ENCODE measurements at regions not wholly inside any gene's neighbourhood (a gene's known extent, or its start where the extent isn't known, plus 50 kb on each side); places are given as distances from the start of the nearest gene placed in this dataset.
"Not testable (repeated sequence)": the region's sequence is repeated elsewhere in the genome, so short reads cannot be mapped to it uniquely, and the experiment has no call there.

GRCh38 chr1:187517546-187517945 is 688.8 kb downstream of the PLA2G4A start:
- no peak for DNase-seq (ENCODE audit: low spot score)

GRCh38 chr1:187527346-187527745 is 698.6 kb downstream of the PLA2G4A start:
- no peak for DNase-seq (ENCODE audit: low spot score)

GRCh38 chr1:187537936-187538335 is 709.2 kb downstream of the PLA2G4A start:
- DNase-seq (ENCODE audit: low spot score) = no peak

- no peak for DNase-seq (ENCODE audit: low spot score)
These were observed 720.8 kb downstream of the PLA2G4A start for GRCh38 chr1:187549540-187549939.

- DNase-seq (ENCODE audit: low spot score) = no peak
These were observed 722.3 kb downstream of the PLA2G4A start for GRCh38 chr1:187551061-187551460.

- DNase-seq (ENCODE audit: low spot score) = no peak
These were observed 734.4 kb downstream of the PLA2G4A start for GRCh38 chr1:187563191-187563590.

- DNase-seq (ENCODE audit: low spot score) = no peak
These were observed 737.6 kb downstream of the PLA2G4A start for GRCh38 chr1:187566354-187566753.

GRCh38 chr1:187568067-187568466 is 739.3 kb downstream of the PLA2G4A start:
- no peak for DNase-seq (ENCODE audit: low spot score)

GRCh38 chr1:187570166-187570565 is 741.4 kb downstream of the PLA2G4A start:
- DNase-seq (ENCODE audit: low spot score) = no peak

- no peak for DNase-seq (ENCODE audit: low spot score)
These were observed 748.9 kb downstream of the PLA2G4A start for GRCh38 chr1:187577610-187578009.

- no peak for DNase-seq (ENCODE audit: low spot score)
These were observed 760.2 kb downstream of the PLA2G4A start for GRCh38 chr1:187588917-187589316.

GRCh38 chr1:187605736-187606135 is 777.0 kb downstream of the PLA2G4A start:
- DNase-seq (ENCODE audit: low spot score) = no peak

GRCh38 chr1:187615853-187616735 is 787.3 kb downstream of the PLA2G4A start:
- DNase-seq (ENCODE audit: low spot score) = not testable (repeated sequence)

- not testable (repeated sequence) for DNase-seq (ENCODE audit: low spot score)
These were observed 788.1 kb downstream of the PLA2G4A start for GRCh38 chr1:187616830-187617229.

- DNase-seq (ENCODE audit: low spot score) = no peak
These were observed 789.0 kb downstream of the PLA2G4A start for GRCh38 chr1:187617776-187618175.

GRCh38 chr1:187619175-187619574 is 790.4 kb downstream of the PLA2G4A start:
- no peak for DNase-seq (ENCODE audit: low spot score)

- DNase-seq (ENCODE audit: low spot score) = no peak
These were observed 793.2 kb downstream of the PLA2G4A start for GRCh38 chr1:187621951-187622350.

GRCh38 chr1:187622545-187622944 is 793.8 kb downstream of the PLA2G4A start:
- no peak for DNase-seq (ENCODE audit: low spot score)

GRCh38 chr1:187624812-187625545 is 796.2 kb downstream of the PLA2G4A start:
- no peak for DNase-seq (ENCODE audit: low spot score)

GRCh38 chr1:187626056-187626455 is 797.3 kb downstream of the PLA2G4A start:
- no peak for DNase-seq (ENCODE audit: low spot score)

- DNase-seq (ENCODE audit: low spot score) = no peak
These were observed 798.8 kb downstream of the PLA2G4A start for GRCh38 chr1:187627516-187627915.

- no peak for DNase-seq (ENCODE audit: low spot score)
These were observed 800.3 kb downstream of the PLA2G4A start for GRCh38 chr1:187629075-187629474.
